MV-4-11 (cell line): ENCODE measurements at regions not wholly inside any gene's neighbourhood (a gene's known extent, or its start where the extent isn't known, plus 50 kb on each side); places are given as distances from the start of the nearest gene placed in this dataset.
"Not testable (repeated sequence)": the region's sequence is repeated elsewhere in the genome, so short reads cannot be mapped to it uniquely, and the experiment has no call there.

Experiments
- DNase-seq: peaks from one replicate; lab custom pipeline; 2025; lab: John Stamatoyannopoulos, UW

DNA sequence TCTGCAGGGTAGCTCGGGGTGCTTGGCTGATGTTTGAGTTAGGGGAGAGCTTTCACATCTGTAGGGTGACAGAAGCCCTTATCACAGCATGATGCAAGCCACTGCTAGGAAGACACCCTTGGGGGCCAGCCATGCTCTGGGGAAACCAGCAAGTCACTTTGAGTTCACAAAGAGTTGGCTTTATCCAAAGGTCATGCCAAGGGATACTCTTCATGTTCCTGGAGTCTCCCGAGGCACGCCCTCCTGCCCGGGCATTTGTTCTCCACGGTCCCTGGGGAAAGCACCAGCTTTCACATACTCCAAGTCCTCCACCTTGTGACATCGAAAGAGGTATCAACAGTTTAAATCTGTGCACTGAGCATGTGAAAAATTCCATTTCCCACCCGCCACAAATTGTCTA, 227.7 kb downstream of the VAPA start:
- DNase-seq = no peak

DNA sequence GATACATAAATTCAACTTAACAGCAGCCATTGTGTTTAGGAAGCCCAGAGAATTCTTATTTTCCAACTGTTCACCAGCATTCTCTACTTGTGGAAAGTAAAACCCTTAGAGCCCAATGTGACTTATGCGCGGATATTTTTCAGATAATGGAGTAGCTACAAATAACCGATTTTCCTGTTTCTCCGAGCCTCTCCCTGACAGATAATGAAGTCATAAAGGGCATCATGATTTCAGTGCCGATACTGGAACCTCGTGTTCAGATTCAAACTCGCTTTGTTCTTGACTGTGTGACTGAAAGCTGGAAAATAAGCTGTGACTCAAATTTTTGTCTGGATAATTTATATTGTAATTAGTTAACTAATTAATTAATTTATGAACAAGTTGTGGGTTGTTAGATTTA, 228.2 kb downstream of the VAPA start:
- no peak for DNase-seq

DNA sequence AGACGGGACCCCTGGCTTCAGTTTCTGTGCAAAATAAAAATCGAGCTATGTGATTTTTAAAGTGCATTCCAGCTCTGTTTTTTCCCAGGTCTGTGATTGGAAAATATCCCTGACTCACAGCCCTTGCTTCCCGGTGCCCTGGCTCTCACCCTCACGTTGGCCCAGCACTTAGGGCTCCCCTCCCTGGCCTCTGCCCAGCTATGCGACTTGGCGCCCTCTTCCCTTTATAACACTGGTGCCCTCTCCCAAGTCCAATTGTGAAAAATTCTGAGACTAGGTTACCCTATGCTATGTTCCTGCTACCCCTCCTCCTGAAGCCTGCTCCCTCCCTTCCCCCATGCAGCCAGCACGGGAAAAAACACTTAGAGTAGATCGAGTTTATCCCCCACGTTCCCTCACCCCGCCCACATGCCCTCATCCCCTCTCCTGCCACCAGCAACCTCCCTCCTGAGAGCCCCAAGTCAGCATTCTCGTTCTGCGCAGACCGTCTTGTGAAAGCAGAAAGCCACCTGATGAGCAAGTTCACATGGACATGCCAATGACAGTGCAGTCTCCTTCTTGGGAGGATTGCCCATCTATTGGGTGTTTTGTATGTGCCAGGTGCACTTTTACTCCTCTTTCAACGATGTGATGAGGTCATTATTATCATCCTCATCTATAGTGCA, 228.8 kb downstream of the VAPA start:
- no peak for DNase-seq

DNA sequence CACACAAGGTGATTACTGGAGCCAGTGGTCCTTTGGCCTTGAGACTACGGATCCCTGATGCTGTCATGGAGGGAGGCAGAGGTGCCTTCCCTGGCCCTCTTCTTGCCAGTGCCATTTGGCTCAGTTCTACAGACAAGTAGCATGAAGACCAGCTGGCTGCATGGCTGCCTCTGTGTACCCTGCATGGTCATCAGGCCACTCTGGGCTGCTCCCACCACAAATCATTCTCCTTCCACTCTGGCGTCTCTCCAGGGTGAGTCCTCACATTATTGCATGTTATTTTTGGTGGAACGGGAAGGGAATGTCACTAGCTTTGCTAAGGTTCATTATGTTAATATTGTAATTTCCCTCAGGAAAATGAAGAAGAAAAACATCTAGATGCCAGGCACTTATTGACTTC, 229.8 kb downstream of the VAPA start:
- no peak for DNase-seq

DNA sequence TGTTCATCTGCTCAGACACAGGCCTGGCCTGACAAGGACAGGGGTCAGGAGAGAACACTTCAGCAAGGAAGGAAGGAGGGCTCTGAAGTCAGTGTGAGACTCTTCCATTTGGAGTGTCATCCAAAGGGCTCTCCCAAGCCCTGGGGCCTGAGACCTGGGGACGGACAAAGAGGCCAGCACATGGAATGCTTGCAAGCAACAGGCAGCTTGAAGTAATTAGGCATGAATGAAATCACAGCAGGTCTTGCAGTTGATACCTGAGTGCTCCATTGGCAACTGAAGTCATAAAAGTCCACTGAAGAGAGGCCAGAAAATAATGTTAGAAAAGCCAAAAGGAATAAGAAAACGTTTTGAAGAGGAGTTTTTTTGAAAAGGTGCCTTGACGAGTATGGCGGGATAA, 231.7 kb downstream of the VAPA start:
- no peak for DNase-seq

GRCh38 chr18:10147226-10147625, 233.4 kb downstream of the VAPA start:
- no peak for DNase-seq

DNA sequence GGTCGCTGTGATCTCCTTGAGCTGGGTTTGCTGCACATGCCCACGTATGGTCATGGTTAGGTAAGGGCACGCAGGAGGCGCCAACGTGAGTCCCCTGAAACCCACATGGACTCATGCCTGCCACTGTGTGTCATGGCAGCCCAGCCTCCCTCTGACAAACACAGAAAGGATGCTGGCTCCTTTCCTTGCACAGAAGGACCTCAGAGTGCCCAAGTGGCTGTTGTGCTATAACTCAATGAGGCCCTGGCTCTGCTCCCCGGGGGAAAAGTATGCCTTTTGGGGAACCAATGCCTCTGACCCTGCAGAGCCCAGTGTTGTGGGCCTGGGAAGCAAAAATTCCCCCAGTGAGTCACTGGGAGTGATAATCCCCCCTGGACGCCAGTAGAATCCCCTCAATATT, 233.9 kb downstream of the VAPA start:
- no peak for DNase-seq

DNA sequence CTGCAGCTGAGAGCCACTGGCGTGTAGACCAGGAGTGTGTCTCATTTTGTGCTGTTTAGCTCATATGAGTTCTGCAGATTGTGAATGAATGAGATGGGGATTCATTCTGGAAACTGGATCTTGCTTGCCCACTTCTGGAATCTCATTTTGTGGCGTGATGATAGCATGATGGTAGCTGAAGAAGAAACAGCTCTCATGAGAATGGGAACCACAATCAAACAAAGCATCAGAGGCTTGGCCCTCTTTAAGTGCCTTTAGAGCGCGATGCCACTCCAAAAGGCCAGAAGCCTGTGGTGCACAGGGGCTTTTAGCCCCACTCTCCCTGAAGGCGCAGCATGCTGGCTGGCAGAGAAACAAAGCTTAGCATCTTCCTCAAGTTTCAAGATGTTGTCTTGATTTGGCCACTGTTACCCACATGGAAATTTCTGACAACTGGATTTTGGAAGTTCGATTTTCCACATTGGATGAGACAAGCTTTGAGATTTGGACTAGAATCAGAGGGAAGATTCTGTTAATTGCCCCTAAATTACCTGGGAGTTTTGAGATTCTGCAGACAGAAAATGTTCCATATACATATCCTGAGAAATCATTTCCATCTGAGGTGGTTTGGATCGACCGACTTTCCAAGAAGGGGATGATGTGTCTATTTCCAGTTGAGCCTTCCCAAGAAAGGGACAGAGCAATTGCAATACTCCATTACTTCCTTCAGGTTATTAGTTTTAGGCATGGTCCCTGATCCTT, 234.5 kb downstream of the VAPA start:
- no peak for DNase-seq

- no peak for DNase-seq
These were observed 236.1 kb downstream of the VAPA start for GRCh38 chr18:10149768-10150556.

- not testable (repeated sequence) for DNase-seq
These were observed 236.8 kb downstream of the VAPA start for GRCh38 chr18:10150576-10150975.

GRCh38 chr18:10152475-10152874, 238.7 kb downstream of the VAPA start:
- no peak for DNase-seq

DNA sequence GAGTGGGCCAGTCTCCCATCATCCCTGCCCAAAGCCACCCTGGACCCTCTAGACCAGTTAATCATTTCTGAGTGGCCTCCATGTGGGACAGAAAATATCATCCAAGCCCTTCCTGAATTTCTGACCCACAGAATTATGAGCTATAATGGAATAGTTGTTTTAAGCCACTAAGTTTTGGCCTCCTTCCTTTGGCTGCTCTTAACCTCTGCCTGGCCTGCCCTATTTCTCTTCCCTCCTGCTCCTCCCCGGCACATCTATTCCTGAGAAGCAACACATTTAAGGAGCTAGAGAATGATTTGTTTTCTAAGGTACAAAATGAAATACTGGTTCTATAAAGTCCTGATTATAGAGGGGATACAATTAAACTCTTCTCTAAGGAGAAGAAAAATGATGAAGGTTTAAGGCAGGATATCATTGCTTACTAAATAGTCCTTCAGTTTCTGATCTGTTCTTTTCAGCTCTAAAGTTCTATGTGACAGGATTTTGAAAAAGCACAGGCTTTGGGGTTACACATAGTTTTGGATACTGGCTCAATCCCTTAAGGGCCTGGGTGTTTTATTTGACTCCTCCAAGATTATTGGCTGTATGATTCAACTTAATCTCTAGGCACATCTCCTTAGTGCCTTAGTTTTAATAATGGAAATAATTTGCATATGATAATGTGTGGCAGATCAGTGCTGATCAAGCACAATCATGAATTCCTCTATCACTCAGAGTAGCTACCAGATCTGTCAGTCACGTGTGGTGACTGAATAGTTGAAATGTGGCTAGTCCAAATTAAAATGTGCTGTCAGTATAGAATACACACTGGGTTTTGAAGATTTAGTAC, 240.3 kb downstream of the VAPA start:
- no peak for DNase-seq

- no peak for DNase-seq
These were observed 243.9 kb downstream of the VAPA start for GRCh38 chr18:10157706-10158105.

DNA sequence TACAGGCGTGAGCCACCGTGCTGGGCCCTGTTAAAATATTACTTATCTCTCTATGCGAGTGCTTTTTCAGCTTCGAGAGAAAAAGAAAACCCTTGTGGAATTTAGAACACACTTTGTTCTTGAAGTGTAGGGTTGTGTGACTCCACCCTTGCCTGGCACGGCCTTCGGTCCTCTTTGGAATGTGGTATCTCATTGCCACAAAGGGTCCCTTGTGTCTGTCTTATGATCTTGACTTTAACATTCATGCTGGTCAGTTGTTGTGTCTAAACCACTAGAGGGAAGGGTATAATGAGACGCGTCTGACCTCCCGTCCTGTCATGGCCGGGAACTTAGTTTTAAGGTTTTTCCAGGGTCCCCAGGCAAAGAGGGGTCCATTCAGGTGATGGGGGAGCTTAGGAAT, 246.4 kb downstream of the VAPA start:
- no peak for DNase-seq

GRCh38 chr18:10161315-10161714, 247.5 kb downstream of the VAPA start:
- no peak for DNase-seq

DNA sequence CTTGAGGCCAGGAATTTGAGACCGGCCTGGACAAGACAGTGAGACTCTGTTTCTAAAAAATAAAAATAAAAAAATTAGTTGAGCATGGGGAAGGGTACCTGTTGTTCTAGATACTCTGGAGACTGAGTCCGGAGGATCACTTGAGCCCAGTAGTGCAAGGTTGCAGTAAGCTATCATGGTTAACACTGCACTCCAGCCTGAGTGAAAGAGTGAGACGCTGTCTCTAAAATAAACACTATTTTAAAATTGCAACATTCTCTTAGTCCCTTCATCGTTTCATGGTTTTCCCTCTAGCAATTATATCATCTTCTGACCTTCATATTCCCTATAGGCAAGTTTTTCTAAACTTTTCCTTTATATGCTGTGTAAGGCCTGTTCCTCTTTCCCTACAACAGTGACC, 248.5 kb downstream of the VAPA start:
- DNase-seq = no peak

GRCh38 chr18:10164271-10165071, 250.7 kb downstream of the VAPA start:
- DNase-seq = no peak

DNA sequence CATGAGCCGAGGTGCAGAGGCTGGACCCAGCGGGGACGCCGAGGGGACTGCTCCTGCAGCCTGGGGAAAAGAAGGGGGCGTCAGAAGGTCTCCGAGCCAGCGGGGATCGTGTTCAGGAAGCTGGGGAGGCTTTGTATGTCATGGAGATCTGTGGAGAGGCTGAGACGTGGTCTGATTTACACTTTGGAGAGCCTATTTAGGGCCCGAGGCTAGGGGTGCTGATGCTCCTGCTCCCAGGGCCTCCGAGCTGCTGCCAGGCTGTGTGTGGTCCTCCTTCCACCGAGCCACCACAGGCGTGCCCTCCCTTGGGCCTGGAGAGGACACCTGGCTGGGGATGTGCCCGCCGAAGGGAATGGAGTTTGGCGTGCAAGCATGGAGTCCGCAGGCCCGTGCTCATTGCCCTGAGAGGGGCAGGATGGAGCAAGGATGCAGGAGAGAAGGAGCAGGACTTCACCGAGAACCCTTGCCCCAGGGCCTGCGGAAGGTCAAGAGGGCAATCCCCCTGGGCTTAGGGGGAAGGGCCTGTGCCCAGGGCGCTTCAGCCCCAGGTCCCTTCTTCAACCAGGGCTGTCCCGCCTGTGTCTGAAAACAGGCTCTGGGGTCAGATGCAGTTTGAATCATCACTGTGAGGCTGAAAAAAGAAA, 252.5 kb downstream of the VAPA start:
- no peak for DNase-seq

- DNase-seq = no peak
These were observed 253.9 kb downstream of the VAPA start for GRCh38 chr18:10167759-10168158.

- DNase-seq = no peak
These were observed 254.7 kb downstream of the VAPA start for GRCh38 chr18:10168477-10168876.

DNA sequence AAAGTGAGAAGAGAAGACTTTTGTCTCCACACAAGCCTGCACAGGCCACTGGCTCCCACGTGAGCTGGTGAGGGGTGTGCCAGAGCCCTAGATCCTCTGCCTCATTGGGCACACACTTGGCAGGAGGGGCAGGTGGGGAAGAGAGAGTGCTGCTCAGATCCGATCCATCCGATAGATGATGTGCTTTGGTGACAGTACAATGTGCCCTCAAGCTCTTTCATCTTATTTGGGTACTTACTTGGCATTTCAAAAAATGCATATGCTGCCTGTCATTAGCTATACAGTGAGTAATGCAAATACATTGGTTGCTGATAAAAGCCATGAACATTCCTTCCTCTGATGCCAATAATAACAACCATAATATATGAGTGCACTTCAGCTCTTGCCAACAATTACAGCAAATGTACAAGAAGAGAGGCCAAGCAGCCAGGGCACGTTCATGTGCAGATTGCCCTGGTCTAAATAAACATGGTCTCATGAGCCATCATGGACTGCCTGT, 255.3 kb downstream of the VAPA start:
- no peak for DNase-seq
